K562 (cell line): ENCODE measurements at regions not wholly inside any gene's neighbourhood (a gene's known extent, or its start where the extent isn't known, plus 50 kb on each side); places are given as distances from the start of the nearest gene placed in this dataset.

Experiments used
- ATAC-seq: fragments of 200-7000 bp; cut with Tn5 transposase; 3 replicates; pipeline ENCODE4 v1.9.1; 2020; ENCODE audit warnings: moderate library complexity
- BruUV-seq: library from RNA; stranded (reverse); fragments of 400-500 nt; replicated peaks from 2 replicates; lab custom pipeline; 2021; lab: Mats Ljungman, UMichigan
- CTCF ChIA-PET: fragments of 300-600 bp; formaldehyde crosslinking; extraction: SDS; loops from one replicate; lab custom pipeline; 2021; ENCODE audit warnings: low intra/inter-chr PET ratio; lab: Yijun Ruan, JAX
- POLR2A ChIA-PET: fragments of 300-600, 350-650 bp; sonication (Branson Sonifier 250); formaldehyde crosslinking; extraction: SDS; loops from one replicate; lab custom pipeline; 2021; ENCODE audit warnings: antibody characterized with exemption, inconsistent platforms; lab: Yijun Ruan, JAX
- DNase-seq, 4 experiments: peaks; one replicate each; pipeline versions ENCODE4 v3.0.0 to v3.0.0-alpha.2; 2011 to 2018; ENCODE audit warnings: low spot score in 3 of 4, mixed read lengths in 3 of 4; ENCODE audit errors: extremely low read depth in 1 of 4
- FAIRE-seq: peaks from 2 replicates; lab custom pipeline; 2011; peaks lifted over from hg19 to GRCh38; lab: Jason Lieb, UNC
- H2AFZ ChIP-seq: 2 replicates; pipeline ENCODE4 v1.6.0; 2011; ENCODE audit warnings: low read depth, low read length, control low read depth, inconsistent platforms
- H3K27ac ChIP-seq: fragments of 200-600 bp; 3 replicates; pipeline ENCODE4 v1.8.0; 2011; ENCODE audit warnings: low read depth, mild to moderate bottlenecking, control low read depth, inconsistent platforms, low read length, moderate library complexity, mixed read lengths; ENCODE audit errors: extremely low read depth
- H3K27me3 ChIP-seq, 2 experiments: fragments of 300-600 bp in 1 of 2; 2 replicates in 1 of 2; 3 replicates in 1 of 2; pipeline versions ENCODE4 v1.6.0 to v1.8.0; 2011; ENCODE audit warnings: inconsistent platforms in 2 of 2, low read length in 2 of 2, mild to moderate bottlenecking in 1 of 2, mixed read lengths in 1 of 2, moderate library complexity in 1 of 2; ENCODE audit not compliant: control insufficient read depth in 2 of 2, insufficient read depth in 2 of 2
- H3K36me3 ChIP-seq: fragments of 300-600 bp; 3 replicates; pipeline ENCODE4 v1.8.0; 2011; ENCODE audit warnings: mild to moderate bottlenecking, low read length, inconsistent platforms; ENCODE audit not compliant: control insufficient read depth, insufficient read depth
- H3K4me1 ChIP-seq, 2 experiments: fragments of 200-600 bp in 1 of 2; replicated peaks in 1 of 2; 2 replicates in 1 of 2; 3 replicates in 1 of 2; pipeline versions ENCODE4 v1.5.1 to v1.8.0; 2011; ENCODE audit warnings: inconsistent platforms in 2 of 2, low read length in 2 of 2, mild to moderate bottlenecking in 1 of 2, mixed read lengths in 1 of 2, moderate library complexity in 1 of 2; ENCODE audit not compliant: control insufficient read depth in 2 of 2, insufficient read depth in 2 of 2
- H3K4me2 ChIP-seq: 2 replicates; pipeline ENCODE4 v1.6.1; 2011; ENCODE audit warnings: low read length, control low read depth, inconsistent platforms, mixed read lengths; ENCODE audit not compliant: insufficient read depth
- H3K4me3 ChIP-seq: fragments of 200-600 bp; sonication (generic), shearing (Covaris generic); 2 replicates; pipeline ENCODE4 v1.5.1; 2016; ENCODE audit warnings: control low read depth, inconsistent platforms
- H3K79me2 ChIP-seq: fragments of 200-600 bp; 3 replicates; pipeline ENCODE4 v1.8.0; 2011; ENCODE audit warnings: low read length, inconsistent platforms; ENCODE audit not compliant: control insufficient read depth, insufficient read depth
- H3K9ac ChIP-seq, 2 experiments: 2 replicates each; pipeline versions ENCODE4 v1.6.0 to v1.6.1; 2011; ENCODE audit warnings: low read depth in 2 of 2, low read length in 2 of 2, control low read depth in 1 of 2, inconsistent platforms in 1 of 2, mild to moderate bottlenecking in 1 of 2, mixed read lengths in 1 of 2; ENCODE audit not compliant: insufficient read depth in 1 of 2
- H3K9me1 ChIP-seq: one replicate; pipeline ENCODE4 v1.6.0; 2011; ENCODE audit warnings: inconsistent platforms, mild to moderate bottlenecking, low read length, moderate library complexity; ENCODE audit not compliant: control insufficient read depth, insufficient read depth
- H3K9me3 ChIP-seq: replicated peaks from 2 replicates; pipeline ENCODE4 v1.5.1; 2011; ENCODE audit warnings: low read depth, low read length, inconsistent platforms; ENCODE audit not compliant: control insufficient read depth, insufficient read depth
- H4K20me1 ChIP-seq: replicated peaks from 2 replicates; pipeline ENCODE4 v1.6.1; 2011; ENCODE audit warnings: low read length, inconsistent platforms, mixed read lengths; ENCODE audit not compliant: control insufficient read depth, insufficient read depth
- ARID3A ChIP-seq: IDR thresholded peaks from 2 replicates; pipeline ENCODE4 v1.6.1; 2012; ENCODE audit warnings: low read depth, low read length, improper control_type of control experiment, borderline replicate concordance
- ARNT ChIP-seq, 2 experiments: fragments of 450-650 bp; IDR thresholded peaks; 2 replicates each; pipeline ENCODE4 v1.6.1; 2016; ENCODE audit warnings: mild to moderate bottlenecking in 1 of 2
- ATF7 ChIP-seq: fragments of 450-650 bp; IDR thresholded peaks from 2 replicates; pipeline ENCODE4 v1.7.1; 2014; ENCODE audit warnings: mild to moderate bottlenecking, moderate library complexity
- CBX5 ChIP-seq: IDR thresholded peaks from 2 replicates; pipeline ENCODE4 v1.6.1; 2014; ENCODE audit warnings: low read depth, borderline replicate concordance
- PML ChIP-seq: IDR thresholded peaks from 2 replicates; pipeline ENCODE4 v1.6.1; 2012; ENCODE audit warnings: low read length, inconsistent platforms
- PREB ChIP-seq: sonication (generic); formaldehyde crosslinking; IDR thresholded peaks from 2 replicates; pipeline ENCODE4 v1.8.1; 2023; ENCODE audit warnings: mild to moderate bottlenecking, missing genetic modification reagents
- SIN3A ChIP-seq, 2 experiments: fragments of 150-350 bp in 1 of 2; IDR thresholded peaks; 2 replicates each; pipeline ENCODE4 v1.6.1; 2011 to 2016; ENCODE audit warnings: borderline replicate concordance in 2 of 2, low read depth in 2 of 2, low read length in 2 of 2, mild to moderate bottlenecking in 2 of 2, moderate library complexity in 2 of 2; ENCODE audit not compliant: control insufficient read depth in 1 of 2
- TSC22D4 ChIP-seq: fragments of 450-650 bp; IDR thresholded peaks from 2 replicates; pipeline ENCODE4 v1.6.1; 2016; ENCODE audit warnings: missing genetic modification characterization, missing biosample characterization, control low read depth
- XRCC5 ChIP-seq: fragments of 200-400 bp; formaldehyde crosslinking; IDR thresholded peaks from 2 replicates; pipeline ENCODE4 v1.6.1; 2017; ENCODE audit warnings: low read depth, mild to moderate bottlenecking, low read length
- ZBTB12 ChIP-seq: fragments of 250-450 bp; sonication (Bioruptor Pico); IDR thresholded peaks from 2 replicates; pipeline ENCODE4 v1.4.0; 2020
- ZNF184 ChIP-seq: sonication (generic); formaldehyde crosslinking; IDR thresholded peaks from 2 replicates; pipeline ENCODE4 v1.5.0; 2020; ENCODE audit warnings: missing genetic modification reagents
- ZNF507 ChIP-seq: conservative IDR thresholded peaks from 2 replicates; pipeline ENCODE4 v1.6.1; 2017; ENCODE audit warnings: missing genetic modification characterization, missing compliant biosample characterization
- WGBS: fragments of 100-300 bp; shearing (Covaris generic); methylation state at CpG from one replicate; pipeline ENCODE4 v1.1.6; 2016; ENCODE audit warnings: low coverage, mixed read lengths; ENCODE audit not compliant: insufficient coverage; ENCODE audit errors: missing lambda C conversion rate; 5-methylcytosine and 5-hydroxymethylcytosine counted together
- in situ Hi-C: fragments of 300-500 bp; cut with MboI; formaldehyde crosslinking; loops from 4 replicates; pipeline ENCODE4 v1.15.0; 2018; ENCODE audit warnings: inconsistent platforms, mixed read lengths
- intact Hi-C: fragments of 100-400 bp; cut with micrococcal nuclease; formaldehyde crosslinking; loops from 2 replicates; pipeline ENCODE4 v1.14.2; 2022

GRCh38 chr4:81743731-81744435 lies 272.2 kb upstream of the RASGEF1B start:
- Histone ChIP-seq H2AFZ (no peak overlapping the region), H3K4me1 (peaks cover 0 to 17% of the 10 kb centered on the region in 2 experiments; a peak in 3 of 5 replicates), H3K4me2 (no peak overlapping the region), H3K27me3 (no peaks in the 10 kb centered on the region), H3K9me1 (no peaks in the 10 kb centered on the region), H4K20me1 (no peaks in the 10 kb centered on the region), H3K27ac (no peak overlapping the region), H3K9me3 (no peaks in the 10 kb centered on the region), H3K4me3 (no peak overlapping the region), H3K36me3 (no peaks in the 10 kb centered on the region), H3K9ac (no peak overlapping the region), H3K79me2 (no peaks in the 10 kb centered on the region)
- BruUV-seq = no TSS peak
- in situ Hi-C loops = no loop called here
- ATAC-seq (no peak), FAIRE-seq (no peak), DNase-seq (no peak)
- ChIA-PET POLR2A (interaction anchor here (0.6 kb wide), 1 partner anchor 12 kb away, joined by 3 read pairs; no protein-coding TSS in a partner anchor), CTCF (no interaction called here)
- no peak for TF ChIP-seq SIN3A (IDR thresholded peaks at IDR 0.05; ENCODE audit: borderline replicate concordance in 2 of 2, control insufficient read depth in 1 of 2, low read depth in 2 of 2, low read length in 2 of 2)
- TF ChIP-seq TSC22D4 (tag) = no peak
- no peak for TF ChIP-seq ATF7
- intact Hi-C loops = no loop called here
- WGBS = 25% methylated on average over 6 of the region's 9 CpGs

- Histone ChIP-seq H3K36me3 (no peaks in the 10 kb centered on the region), H3K79me2 (no peaks in the 10 kb centered on the region), H2AFZ (no peak overlapping the region), H3K9me3 (no peaks in the 10 kb centered on the region), H3K4me1 (peaks cover 0 to under 1% of the 10 kb centered on the region in 2 experiments; a peak in 1 of 5 replicates), H3K9me1 (no peaks in the 10 kb centered on the region), H3K27ac (no peak overlapping the region), H3K4me3 (no peak overlapping the region), H3K4me2 (no peak overlapping the region), H4K20me1 (no peaks in the 10 kb centered on the region), H3K9ac (no peak overlapping the region), H3K27me3 (no peaks in the 10 kb centered on the region)
- ChIA-PET CTCF (no interaction called here), POLR2A (no interaction called here)
- no peak for DNase-seq
- intact Hi-C loops = no loop called here
- in situ Hi-C loops = no loop called here
- no peak for FAIRE-seq
- no peak for ATAC-seq
- BruUV-seq = no TSS peak
- TF ChIP-seq ARID3A (no peak), ARNT (IDR thresholded peaks at IDR 0.05) (no peak), ZBTB12 (CRISPR knock-in tag) (no peak), XRCC5 (no peak), PREB (CRISPR knock-in tag) (no peak), PML (no peak), ZNF184 (CRISPR knock-in tag) (no peak), CBX5 (no peak), ZNF507 (tag) (no peak)
Observed at GRCh38 chr4:81740487-81740886, 268.8 kb upstream of the RASGEF1B start.
